Thyroid gland (tissue), 4 donors: ENCODE measurements at regions not wholly inside any gene's neighbourhood (a gene's known extent, or its start where the extent isn't known, plus 50 kb on each side); places are given as distances from the start of the nearest gene placed in this dataset.

Experiments
- DNase-seq, 2 donors: peaks; one replicate each; pipeline ENCODE4 v3.0.0-alpha.2; 2019
- H3K27ac ChIP-seq, 3 donors: fragments of 200-600 bp; sonication (generic); 1 replicate in 2 of 3; 2 replicates in 1 of 3; pipeline ENCODE4 v1.5.1; 2016 to 2019; ENCODE audit warnings: mild to moderate bottlenecking in 1 of 3, moderate library complexity in 1 of 3
- H3K27me3 ChIP-seq: fragments of 200-600 bp; sonication (generic); one replicate; pipeline ENCODE4 v1.5.1; 2019
- H3K36me3 ChIP-seq, 2 donors: fragments of 200-600 bp; sonication (generic); one replicate each; pipeline ENCODE4 v1.5.1; 2016 to 2019
- H3K4me1 ChIP-seq, 2 donors: fragments of 200-600 bp; sonication (generic); one replicate each; pipeline ENCODE4 v1.5.1; 2017 to 2019
- H3K4me3 ChIP-seq, 3 donors: fragments of 200-600 bp; sonication (generic); replicated peaks in 1 of 3; 1 replicate in 2 of 3; 2 replicates in 1 of 3; pipeline ENCODE4 v1.5.1; 2016; ENCODE audit warnings: mild to moderate bottlenecking in 1 of 3
- H3K9me3 ChIP-seq: fragments of 200-600 bp; sonication (generic); one replicate; pipeline ENCODE4 v1.5.1; 2017
- POLR2A ChIP-seq, 2 donors: fragments of 450-650 bp; IDR thresholded peaks; one replicate each; pipeline ENCODE4 v1.6.1; 2017; ENCODE audit warnings: antibody characterized with exemption in 2 of 2, mild to moderate bottlenecking in 2 of 2, moderate library complexity in 1 of 2
- WGBS, 2 donors: methylation state at CpG; one replicate each; pipeline ENCODE4 v1.1.5; 2017; 5-methylcytosine and 5-hydroxymethylcytosine counted together
- intact Hi-C: fragments of 100-400 bp; cut with DNase I; formaldehyde crosslinking; loops from one replicate; pipeline ENCODE4 v1.15.1; 2023
- TF ChIP-seq, protein P1 (sequence below), 6 experiments: fragments of 200-600 bp in 3 of 6; fragments of 450-650 bp in 3 of 6; sonication (generic) in 3 of 6; IDR thresholded peaks; one replicate each; pipeline ENCODE4 v1.5.1; 2016 to 2019; ENCODE audit warnings: antibody characterized with exemption in 6 of 6, mild to moderate bottlenecking in 2 of 6, inconsistent platforms in 1 of 6, moderate library complexity in 1 of 6

DNA sequence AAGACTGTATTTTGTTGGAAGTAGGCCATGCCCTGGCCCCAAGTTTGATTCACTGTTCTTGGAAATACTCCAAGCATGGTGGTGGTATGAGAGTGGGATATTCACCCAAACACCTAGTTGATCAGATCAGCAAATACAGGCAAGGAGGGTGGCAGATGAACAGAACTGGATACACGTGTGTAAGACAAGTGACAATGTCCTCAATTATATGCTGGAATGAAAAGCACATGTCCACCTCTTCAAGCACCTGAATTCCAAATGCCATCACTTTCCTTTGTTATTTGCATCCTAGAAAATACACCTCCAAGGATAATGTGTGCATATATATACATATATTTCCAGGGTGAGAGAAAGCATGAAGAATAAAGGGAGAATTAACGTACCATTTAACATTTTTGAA is 131.8 kb upstream of the ZEB1 start:
- 90 to 93% methylated on average over 2 of the region's 2 CpGs for WGBS, 2 donors
- Histone ChIP-seq H3K27me3 (no peaks in the 10 kb centered on the region), H3K9me3 (no peaks in the 10 kb centered on the region), H3K4me3 (no peak overlapping the region), H3K36me3 (no peaks in the 10 kb centered on the region), H3K4me1 (peaks cover 0 to 9% of the 10 kb centered on the region in 2 donors), H3K27ac (no peak overlapping the region)
- intact Hi-C loops, result no loop called here
- DNase-seq, result no peak
- TF ChIP-seq, protein P1, sequence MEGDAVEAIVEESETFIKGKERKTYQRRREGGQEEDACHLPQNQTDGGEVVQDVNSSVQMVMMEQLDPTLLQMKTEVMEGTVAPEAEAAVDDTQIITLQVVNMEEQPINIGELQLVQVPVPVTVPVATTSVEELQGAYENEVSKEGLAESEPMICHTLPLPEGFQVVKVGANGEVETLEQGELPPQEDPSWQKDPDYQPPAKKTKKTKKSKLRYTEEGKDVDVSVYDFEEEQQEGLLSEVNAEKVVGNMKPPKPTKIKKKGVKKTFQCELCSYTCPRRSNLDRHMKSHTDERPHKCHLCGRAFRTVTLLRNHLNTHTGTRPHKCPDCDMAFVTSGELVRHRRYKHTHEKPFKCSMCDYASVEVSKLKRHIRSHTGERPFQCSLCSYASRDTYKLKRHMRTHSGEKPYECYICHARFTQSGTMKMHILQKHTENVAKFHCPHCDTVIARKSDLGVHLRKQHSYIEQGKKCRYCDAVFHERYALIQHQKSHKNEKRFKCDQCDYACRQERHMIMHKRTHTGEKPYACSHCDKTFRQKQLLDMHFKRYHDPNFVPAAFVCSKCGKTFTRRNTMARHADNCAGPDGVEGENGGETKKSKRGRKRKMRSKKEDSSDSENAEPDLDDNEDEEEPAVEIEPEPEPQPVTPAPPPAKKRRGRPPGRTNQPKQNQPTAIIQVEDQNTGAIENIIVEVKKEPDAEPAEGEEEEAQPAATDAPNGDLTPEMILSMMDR (IDR thresholded peaks at IDR 0.05), result no peak
- no peak for TF ChIP-seq POLR2A (IDR thresholded peaks at IDR 0.05)

DNA sequence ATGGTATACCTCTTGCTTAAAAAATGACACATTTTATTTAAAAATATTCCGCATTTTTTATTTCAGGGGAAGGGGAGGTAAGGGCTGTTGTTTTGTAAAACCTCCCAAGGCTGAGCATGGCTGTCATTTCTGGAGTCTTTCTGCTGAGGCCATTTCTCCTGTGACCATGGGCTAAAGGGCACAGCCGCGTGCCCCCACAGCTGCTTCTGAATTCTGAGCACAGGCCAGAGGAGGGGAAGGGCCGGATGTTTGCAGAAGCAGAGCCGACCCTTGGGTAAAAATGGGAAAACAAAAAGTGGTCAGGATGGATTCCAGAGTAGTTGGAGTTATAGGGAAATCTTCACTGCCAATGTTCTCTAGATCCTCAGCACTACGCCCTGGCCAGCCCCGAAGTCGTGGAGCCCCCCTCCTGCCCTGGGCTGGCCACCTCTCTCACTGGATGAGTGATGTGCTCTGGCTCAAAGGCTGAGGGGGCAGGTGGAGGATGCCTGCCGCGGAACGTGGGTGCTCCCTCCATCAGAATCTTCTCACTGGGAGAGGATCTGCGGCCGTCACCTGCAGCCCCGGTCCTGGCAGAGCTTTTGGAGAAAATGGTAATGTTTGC is 131.3 kb upstream of the ZEB1 start:
- intact Hi-C loops, result no loop called here
- H3K27me3 ChIP-seq, result no peaks in the 10 kb centered on the region
- no peaks in the 10 kb centered on the region for H3K36me3 ChIP-seq
- WGBS, 2 donors, result 82 to 92% methylated on average over 5 to 14 of the region's 14 CpGs
- no peaks in the 10 kb centered on the region for H3K9me3 ChIP-seq
- DNase-seq, result no peak
- peaks cover 0 to 9% of the 10 kb centered on the region in 2 donors for H3K4me1 ChIP-seq
- TF ChIP-seq POLR2A (IDR thresholded peaks at IDR 0.05), result no peak
- TF ChIP-seq, protein P1 (IDR thresholded peaks at IDR 0.05), result no peak
- H3K4me3 ChIP-seq, result no peak overlapping the region
- H3K27ac ChIP-seq, result no peak overlapping the region

DNA sequence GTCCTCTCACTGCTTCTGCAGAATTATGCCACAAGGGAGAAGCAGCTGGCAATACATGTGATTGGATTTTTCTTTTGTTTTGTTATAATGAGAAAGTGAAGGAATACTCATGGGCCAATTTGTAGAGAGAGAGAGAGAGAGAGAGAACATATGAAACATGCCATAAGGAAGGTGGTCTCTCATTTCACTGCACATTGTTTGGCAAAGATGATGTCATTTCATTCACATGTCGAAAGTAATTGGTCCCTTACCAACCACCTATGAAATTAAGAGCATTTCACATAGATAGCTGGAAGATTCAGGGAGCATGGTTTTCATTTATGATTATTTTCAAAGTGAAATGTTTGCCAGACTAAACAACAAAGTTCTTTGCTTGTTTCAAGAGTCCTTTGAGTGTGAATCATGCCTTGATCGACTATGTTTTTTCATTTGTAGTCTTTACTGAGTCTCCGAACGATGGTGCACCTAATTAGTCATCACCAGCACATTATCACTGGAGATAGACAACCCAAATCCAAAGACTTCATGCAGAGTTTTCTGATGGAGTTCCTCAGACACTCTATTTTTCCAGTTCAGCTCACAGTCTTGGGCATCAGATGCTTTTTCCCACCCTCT is 130.1 kb upstream of the ZEB1 start:
- WGBS, 2 donors, result 80 to 87% methylated on average over 4 of the region's 4 CpGs
- no peak overlapping the region for H3K4me3 ChIP-seq
- no peaks in the 10 kb centered on the region for H3K9me3 ChIP-seq
- intact Hi-C loops, result no loop called here
- no peaks in the 10 kb centered on the region for H3K27me3 ChIP-seq
- no peak overlapping the region for H3K27ac ChIP-seq
- no peak for DNase-seq
- TF ChIP-seq, protein P1 (IDR thresholded peaks at IDR 0.05), result no peak
- TF ChIP-seq POLR2A (IDR thresholded peaks at IDR 0.05), result no peak
- H3K4me1 ChIP-seq, result peaks cover 0 to 9% of the 10 kb centered on the region in 2 donors
- H3K36me3 ChIP-seq, result no peaks in the 10 kb centered on the region

DNA sequence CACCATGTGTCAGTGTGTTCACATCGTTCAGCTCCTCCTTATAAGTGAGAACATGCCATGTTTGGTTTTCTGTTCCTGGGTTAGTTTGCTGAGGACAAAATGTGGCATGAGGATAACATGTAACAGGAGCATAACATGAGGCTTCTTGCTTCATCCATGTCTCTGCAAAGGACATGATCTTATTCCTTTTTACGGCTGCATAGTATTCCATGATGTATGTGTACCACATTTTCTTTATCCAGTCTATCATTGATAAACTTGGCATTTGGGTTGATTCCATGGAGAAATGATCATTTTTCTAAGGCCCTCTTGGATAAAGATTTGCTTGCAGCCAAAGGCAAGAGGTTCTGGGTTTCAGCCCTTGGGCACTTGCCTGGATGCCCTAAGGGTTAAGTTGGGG is 128.5 kb upstream of the ZEB1 start:
- Histone ChIP-seq H3K27me3 (no peaks in the 10 kb centered on the region), H3K27ac (no peak overlapping the region), H3K36me3 (no peaks in the 10 kb centered on the region), H3K4me1 (peaks cover 0 to 9% of the 10 kb centered on the region in 2 donors), H3K9me3 (no peaks in the 10 kb centered on the region), H3K4me3 (no peak overlapping the region)
- TF ChIP-seq, protein P1 (IDR thresholded peaks at IDR 0.05), result no peak
- TF ChIP-seq POLR2A (IDR thresholded peaks at IDR 0.05), result no peak
- intact Hi-C loops, result no loop called here
- DNase-seq, result no peak
- WGBS, 2 donors, result 96 to 100% methylated on average over 2 of the region's 2 CpGs

- TF ChIP-seq, protein P1 (IDR thresholded peaks at IDR 0.05), result no peak
- TF ChIP-seq POLR2A (IDR thresholded peaks at IDR 0.05), result no peak
- Histone ChIP-seq H3K27me3 (no peaks in the 10 kb centered on the region), H3K27ac (no peak overlapping the region), H3K36me3 (no peaks in the 10 kb centered on the region), H3K4me1 (no peaks in the 10 kb centered on the region), H3K9me3 (no peaks in the 10 kb centered on the region), H3K4me3 (no peak overlapping the region)
- DNase-seq, result no peak
- 92 to 93% methylated on average over 6 of the region's 6 CpGs for WGBS, 2 donors
- intact Hi-C loops, result no loop called here
Measured at GRCh38 chr10:31192475-31192874, 126.5 kb upstream of the ZEB1 start.
